ENCODE measurements at regions not wholly inside any gene's neighbourhood (a gene's known extent, or its start where the extent isn't known, plus 50 kb on each side); places are given as distances from the start of the nearest gene placed in this dataset.

- DNase-seq (ENCODE audit: low spot score), result no peak
- in situ Hi-C loops (cut with MboI; ENCODE audit: low sequenced_read_pairs, unreplicated experiment), result no loop called here
- no peak for TF ChIP-seq CTCF (IDR thresholded peaks at IDR 0.05; ENCODE audit: borderline replicate concordance, control extremely low read depth, extremely low read depth, insufficient read depth, missing control alignments)
Measured at GRCh38 chr18:22637787-22638186, 220.1 kb upstream of the CTAGE1 start.

- in situ Hi-C loops (cut with MboI; ENCODE audit: low sequenced_read_pairs, unreplicated experiment), result no loop called here
- DNase-seq (ENCODE audit: low spot score), result no peak
- TF ChIP-seq CTCF (IDR thresholded peaks at IDR 0.05; ENCODE audit: borderline replicate concordance, control extremely low read depth, extremely low read depth, insufficient read depth, missing control alignments), result no peak
Measured at GRCh38 chr18:22639026-22639463, 221.3 kb upstream of the CTAGE1 start.

- in situ Hi-C loops (cut with MboI; ENCODE audit: low sequenced_read_pairs, unreplicated experiment), result no loop called here
- TF ChIP-seq CTCF (IDR thresholded peaks at IDR 0.05; ENCODE audit: borderline replicate concordance, control extremely low read depth, extremely low read depth, insufficient read depth, missing control alignments), result no peak
- no peak for DNase-seq (ENCODE audit: low spot score)
Measured at GRCh38 chr18:22639561-22639960, 221.8 kb upstream of the CTAGE1 start.

- no peak for DNase-seq (ENCODE audit: low spot score)
- in situ Hi-C loops (cut with MboI; ENCODE audit: low sequenced_read_pairs, unreplicated experiment), result no loop called here
- TF ChIP-seq CTCF (IDR thresholded peaks at IDR 0.05; ENCODE audit: borderline replicate concordance, control extremely low read depth, extremely low read depth, insufficient read depth, missing control alignments), result no peak
Measured at GRCh38 chr18:22640281-22640842, 222.6 kb upstream of the CTAGE1 start.

- TF ChIP-seq CTCF (IDR thresholded peaks at IDR 0.05; ENCODE audit: borderline replicate concordance, control extremely low read depth, extremely low read depth, insufficient read depth, missing control alignments), result no peak
- in situ Hi-C loops (cut with MboI; ENCODE audit: low sequenced_read_pairs, unreplicated experiment), result no loop called here
- DNase-seq (ENCODE audit: low spot score), result no peak
Measured at GRCh38 chr18:22641958-22642357, 224.2 kb upstream of the CTAGE1 start.

GRCh38 chr18:22643731-22644130 lies 226.0 kb upstream of the CTAGE1 start:
- in situ Hi-C loops (cut with MboI; ENCODE audit: low sequenced_read_pairs, unreplicated experiment), result no loop called here

More at GRCh38 chr18:22643731-22644130, 226.0 kb upstream of the CTAGE1 start:
- TF ChIP-seq CTCF (IDR thresholded peaks at IDR 0.05; ENCODE audit: borderline replicate concordance, control extremely low read depth, extremely low read depth, insufficient read depth, missing control alignments), result no peak
- DNase-seq (ENCODE audit: low spot score), result no peak
